HFF-Myc (cell line): ENCODE measurements at regions not wholly inside any gene's neighbourhood (a gene's known extent, or its start where the extent isn't known, plus 50 kb on each side); places are given as distances from the start of the nearest gene placed in this dataset.

Experiments
- DNase-seq: peaks from one replicate; pipeline ENCODE4 v3.0.0-alpha.2; 2011; ENCODE audit warnings: low read depth; ENCODE audit errors: extremely low read depth
- H3K4me3 ChIP-seq: replicated peaks from 2 replicates; pipeline ENCODE4 v1.5.1; 2011; ENCODE audit warnings: low read depth, mild to moderate bottlenecking, control low read depth, low read length
- CTCF ChIP-seq: IDR thresholded peaks from 2 replicates; pipeline ENCODE4 v1.5.1; 2012; ENCODE audit warnings: mild to moderate bottlenecking, low read depth, low read length, control low read depth; ENCODE audit errors: missing control alignments

GRCh38 chr15:94749811-94750617 is 518.7 kb downstream of the MCTP2 start:
- DNase-seq: no peak
- no peak overlapping the region for H3K4me3 ChIP-seq
- TF ChIP-seq CTCF: no peak

- TF ChIP-seq CTCF: no peak
- H3K4me3 ChIP-seq: no peak overlapping the region
- no peak for DNase-seq
Measured at GRCh38 chr15:94760348-94760747, 529.0 kb downstream of the MCTP2 start.

GRCh38 chr15:94761574-94761973 is 530.2 kb downstream of the MCTP2 start:
- TF ChIP-seq CTCF: no peak
- DNase-seq: no peak
- no peak overlapping the region for H3K4me3 ChIP-seq

GRCh38 chr15:94769089-94769488 is 537.7 kb downstream of the MCTP2 start:
- no peak overlapping the region for H3K4me3 ChIP-seq
- no peak for TF ChIP-seq CTCF
- DNase-seq: no peak

- H3K4me3 ChIP-seq: no peak overlapping the region
- no peak for DNase-seq
- no peak for TF ChIP-seq CTCF
Measured at GRCh38 chr15:94770199-94770598, 538.8 kb downstream of the MCTP2 start.

GRCh38 chr15:94777037-94777436 is 545.7 kb downstream of the MCTP2 start:
- DNase-seq: no peak
- TF ChIP-seq CTCF: no peak

GRCh38 chr15:94778840-94779239 is 547.5 kb downstream of the MCTP2 start:
- H3K4me3 ChIP-seq: no peak overlapping the region
- DNase-seq: no peak
- no peak for TF ChIP-seq CTCF

More at GRCh38 chr15:94777037-94777436, 545.7 kb downstream of the MCTP2 start:
- no peak overlapping the region for H3K4me3 ChIP-seq
